ENCODE measurements at regions not wholly inside any gene's neighbourhood (a gene's known extent, or its start where the extent isn't known, plus 50 kb on each side); places are given as distances from the start of the nearest gene placed in this dataset.

- TF ChIP-seq CTCF (conservative IDR thresholded peaks at IDR 0.05; ENCODE audit: low read depth, low read length) (no peak), EZH2 (IDR thresholded peaks at IDR 0.05; ENCODE audit: borderline replicate concordance, low read depth, low read length, poor library complexity, severe bottlenecking) (no peak)
Measured at GRCh38 chr5:74310386-74310785, 330.1 kb downstream of the ENC1 start.
